ENCODE measurements at regions not wholly inside any gene's neighbourhood (a gene's known extent, or its start where the extent isn't known, plus 50 kb on each side); places are given as distances from the start of the nearest gene placed in this dataset.

DNA sequence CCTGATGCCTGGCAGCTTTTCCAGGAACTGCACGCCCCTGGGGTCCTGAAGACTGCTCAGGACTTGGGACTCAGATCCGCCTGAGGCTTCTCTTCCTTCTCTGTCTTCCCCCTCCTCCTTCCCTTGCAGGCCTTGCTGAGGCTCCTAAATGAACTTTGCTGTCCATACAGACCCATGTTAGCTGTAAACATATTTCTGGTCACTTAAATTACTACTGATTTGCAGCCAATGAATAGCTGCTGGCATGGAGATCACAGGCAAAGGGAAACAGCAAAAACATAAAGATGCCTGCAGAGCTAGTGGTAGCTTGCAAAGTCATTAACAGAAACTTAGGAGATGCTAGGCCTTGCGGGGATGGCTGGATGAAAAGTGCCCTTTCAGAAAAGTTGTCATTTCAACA lies 261.9 kb downstream of the GADD45G start:
- H3K79me2 ChIP-seq (replicated peaks; ENCODE audit: insufficient read depth), result no peaks in the 10 kb centered on the region
- H3K9me2 ChIP-seq (ENCODE audit: insufficient read depth), result no peaks in the 10 kb centered on the region
- no peaks in the 10 kb centered on the region for H3K4me1 ChIP-seq (ENCODE audit: insufficient read depth)
- H3F3A ChIP-seq (replicated peaks; ENCODE audit: low read depth), result no peaks in the 10 kb centered on the region
- no peak overlapping the region for H3K27ac ChIP-seq (ENCODE audit: low read depth)
- TF ChIP-seq STAT1 (IDR thresholded peaks at IDR 0.05; ENCODE audit: unreplicated experiment) (no peak), NANOG (IDR thresholded peaks at IDR 0.05; ENCODE audit: borderline replicate concordance) (no peak), EZH2 (IDR thresholded peaks at IDR 0.05; ENCODE audit: low read depth, unreplicated experiment) (no peak), ZNF114 (CRISPR knock-in tag; IDR thresholded peaks at IDR 0.05) (no peak), POLR2AphosphoS5 (IDR thresholded peaks at IDR 0.05; ENCODE audit: low read depth) (no peak), CREB1 (CRISPR knock-in tag; IDR thresholded peaks at IDR 0.05; ENCODE audit: low read depth) (no peak), JUNB (IDR thresholded peaks at IDR 0.05; ENCODE audit: unreplicated experiment) (no peak), EZH2phosphoT487 (IDR thresholded peaks at IDR 0.05; ENCODE audit: unreplicated experiment) (no peak), ZNF331 (CRISPR knock-in tag; IDR thresholded peaks at IDR 0.05; ENCODE audit: low read depth) (no peak)
- TF ChIP-seq, protein P1, sequence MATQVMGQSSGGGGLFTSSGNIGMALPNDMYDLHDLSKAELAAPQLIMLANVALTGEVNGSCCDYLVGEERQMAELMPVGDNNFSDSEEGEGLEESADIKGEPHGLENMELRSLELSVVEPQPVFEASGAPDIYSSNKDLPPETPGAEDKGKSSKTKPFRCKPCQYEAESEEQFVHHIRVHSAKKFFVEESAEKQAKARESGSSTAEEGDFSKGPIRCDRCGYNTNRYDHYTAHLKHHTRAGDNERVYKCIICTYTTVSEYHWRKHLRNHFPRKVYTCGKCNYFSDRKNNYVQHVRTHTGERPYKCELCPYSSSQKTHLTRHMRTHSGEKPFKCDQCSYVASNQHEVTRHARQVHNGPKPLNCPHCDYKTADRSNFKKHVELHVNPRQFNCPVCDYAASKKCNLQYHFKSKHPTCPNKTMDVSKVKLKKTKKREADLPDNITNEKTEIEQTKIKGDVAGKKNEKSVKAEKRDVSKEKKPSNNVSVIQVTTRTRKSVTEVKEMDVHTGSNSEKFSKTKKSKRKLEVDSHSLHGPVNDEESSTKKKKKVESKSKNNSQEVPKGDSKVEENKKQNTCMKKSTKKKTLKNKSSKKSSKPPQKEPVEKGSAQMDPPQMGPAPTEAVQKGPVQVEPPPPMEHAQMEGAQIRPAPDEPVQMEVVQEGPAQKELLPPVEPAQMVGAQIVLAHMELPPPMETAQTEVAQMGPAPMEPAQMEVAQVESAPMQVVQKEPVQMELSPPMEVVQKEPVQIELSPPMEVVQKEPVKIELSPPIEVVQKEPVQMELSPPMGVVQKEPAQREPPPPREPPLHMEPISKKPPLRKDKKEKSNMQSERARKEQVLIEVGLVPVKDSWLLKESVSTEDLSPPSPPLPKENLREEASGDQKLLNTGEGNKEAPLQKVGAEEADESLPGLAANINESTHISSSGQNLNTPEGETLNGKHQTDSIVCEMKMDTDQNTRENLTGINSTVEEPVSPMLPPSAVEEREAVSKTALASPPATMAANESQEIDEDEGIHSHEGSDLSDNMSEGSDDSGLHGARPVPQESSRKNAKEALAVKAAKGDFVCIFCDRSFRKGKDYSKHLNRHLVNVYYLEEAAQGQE (IDR thresholded peaks at IDR 0.05; ENCODE audit: unreplicated experiment), result no peak
- TF ChIP-seq, protein P2, sequence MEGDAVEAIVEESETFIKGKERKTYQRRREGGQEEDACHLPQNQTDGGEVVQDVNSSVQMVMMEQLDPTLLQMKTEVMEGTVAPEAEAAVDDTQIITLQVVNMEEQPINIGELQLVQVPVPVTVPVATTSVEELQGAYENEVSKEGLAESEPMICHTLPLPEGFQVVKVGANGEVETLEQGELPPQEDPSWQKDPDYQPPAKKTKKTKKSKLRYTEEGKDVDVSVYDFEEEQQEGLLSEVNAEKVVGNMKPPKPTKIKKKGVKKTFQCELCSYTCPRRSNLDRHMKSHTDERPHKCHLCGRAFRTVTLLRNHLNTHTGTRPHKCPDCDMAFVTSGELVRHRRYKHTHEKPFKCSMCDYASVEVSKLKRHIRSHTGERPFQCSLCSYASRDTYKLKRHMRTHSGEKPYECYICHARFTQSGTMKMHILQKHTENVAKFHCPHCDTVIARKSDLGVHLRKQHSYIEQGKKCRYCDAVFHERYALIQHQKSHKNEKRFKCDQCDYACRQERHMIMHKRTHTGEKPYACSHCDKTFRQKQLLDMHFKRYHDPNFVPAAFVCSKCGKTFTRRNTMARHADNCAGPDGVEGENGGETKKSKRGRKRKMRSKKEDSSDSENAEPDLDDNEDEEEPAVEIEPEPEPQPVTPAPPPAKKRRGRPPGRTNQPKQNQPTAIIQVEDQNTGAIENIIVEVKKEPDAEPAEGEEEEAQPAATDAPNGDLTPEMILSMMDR (conservative IDR thresholded peaks at IDR 0.05; ENCODE audit: low read depth in 2 of 2), result no peak
- TF ChIP-seq, protein P3, sequence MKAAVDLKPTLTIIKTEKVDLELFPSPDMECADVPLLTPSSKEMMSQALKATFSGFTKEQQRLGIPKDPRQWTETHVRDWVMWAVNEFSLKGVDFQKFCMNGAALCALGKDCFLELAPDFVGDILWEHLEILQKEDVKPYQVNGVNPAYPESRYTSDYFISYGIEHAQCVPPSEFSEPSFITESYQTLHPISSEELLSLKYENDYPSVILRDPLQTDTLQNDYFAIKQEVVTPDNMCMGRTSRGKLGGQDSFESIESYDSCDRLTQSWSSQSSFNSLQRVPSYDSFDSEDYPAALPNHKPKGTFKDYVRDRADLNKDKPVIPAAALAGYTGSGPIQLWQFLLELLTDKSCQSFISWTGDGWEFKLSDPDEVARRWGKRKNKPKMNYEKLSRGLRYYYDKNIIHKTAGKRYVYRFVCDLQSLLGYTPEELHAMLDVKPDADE (IDR thresholded peaks at IDR 0.05), result no peak
- TF ChIP-seq, protein P4, sequence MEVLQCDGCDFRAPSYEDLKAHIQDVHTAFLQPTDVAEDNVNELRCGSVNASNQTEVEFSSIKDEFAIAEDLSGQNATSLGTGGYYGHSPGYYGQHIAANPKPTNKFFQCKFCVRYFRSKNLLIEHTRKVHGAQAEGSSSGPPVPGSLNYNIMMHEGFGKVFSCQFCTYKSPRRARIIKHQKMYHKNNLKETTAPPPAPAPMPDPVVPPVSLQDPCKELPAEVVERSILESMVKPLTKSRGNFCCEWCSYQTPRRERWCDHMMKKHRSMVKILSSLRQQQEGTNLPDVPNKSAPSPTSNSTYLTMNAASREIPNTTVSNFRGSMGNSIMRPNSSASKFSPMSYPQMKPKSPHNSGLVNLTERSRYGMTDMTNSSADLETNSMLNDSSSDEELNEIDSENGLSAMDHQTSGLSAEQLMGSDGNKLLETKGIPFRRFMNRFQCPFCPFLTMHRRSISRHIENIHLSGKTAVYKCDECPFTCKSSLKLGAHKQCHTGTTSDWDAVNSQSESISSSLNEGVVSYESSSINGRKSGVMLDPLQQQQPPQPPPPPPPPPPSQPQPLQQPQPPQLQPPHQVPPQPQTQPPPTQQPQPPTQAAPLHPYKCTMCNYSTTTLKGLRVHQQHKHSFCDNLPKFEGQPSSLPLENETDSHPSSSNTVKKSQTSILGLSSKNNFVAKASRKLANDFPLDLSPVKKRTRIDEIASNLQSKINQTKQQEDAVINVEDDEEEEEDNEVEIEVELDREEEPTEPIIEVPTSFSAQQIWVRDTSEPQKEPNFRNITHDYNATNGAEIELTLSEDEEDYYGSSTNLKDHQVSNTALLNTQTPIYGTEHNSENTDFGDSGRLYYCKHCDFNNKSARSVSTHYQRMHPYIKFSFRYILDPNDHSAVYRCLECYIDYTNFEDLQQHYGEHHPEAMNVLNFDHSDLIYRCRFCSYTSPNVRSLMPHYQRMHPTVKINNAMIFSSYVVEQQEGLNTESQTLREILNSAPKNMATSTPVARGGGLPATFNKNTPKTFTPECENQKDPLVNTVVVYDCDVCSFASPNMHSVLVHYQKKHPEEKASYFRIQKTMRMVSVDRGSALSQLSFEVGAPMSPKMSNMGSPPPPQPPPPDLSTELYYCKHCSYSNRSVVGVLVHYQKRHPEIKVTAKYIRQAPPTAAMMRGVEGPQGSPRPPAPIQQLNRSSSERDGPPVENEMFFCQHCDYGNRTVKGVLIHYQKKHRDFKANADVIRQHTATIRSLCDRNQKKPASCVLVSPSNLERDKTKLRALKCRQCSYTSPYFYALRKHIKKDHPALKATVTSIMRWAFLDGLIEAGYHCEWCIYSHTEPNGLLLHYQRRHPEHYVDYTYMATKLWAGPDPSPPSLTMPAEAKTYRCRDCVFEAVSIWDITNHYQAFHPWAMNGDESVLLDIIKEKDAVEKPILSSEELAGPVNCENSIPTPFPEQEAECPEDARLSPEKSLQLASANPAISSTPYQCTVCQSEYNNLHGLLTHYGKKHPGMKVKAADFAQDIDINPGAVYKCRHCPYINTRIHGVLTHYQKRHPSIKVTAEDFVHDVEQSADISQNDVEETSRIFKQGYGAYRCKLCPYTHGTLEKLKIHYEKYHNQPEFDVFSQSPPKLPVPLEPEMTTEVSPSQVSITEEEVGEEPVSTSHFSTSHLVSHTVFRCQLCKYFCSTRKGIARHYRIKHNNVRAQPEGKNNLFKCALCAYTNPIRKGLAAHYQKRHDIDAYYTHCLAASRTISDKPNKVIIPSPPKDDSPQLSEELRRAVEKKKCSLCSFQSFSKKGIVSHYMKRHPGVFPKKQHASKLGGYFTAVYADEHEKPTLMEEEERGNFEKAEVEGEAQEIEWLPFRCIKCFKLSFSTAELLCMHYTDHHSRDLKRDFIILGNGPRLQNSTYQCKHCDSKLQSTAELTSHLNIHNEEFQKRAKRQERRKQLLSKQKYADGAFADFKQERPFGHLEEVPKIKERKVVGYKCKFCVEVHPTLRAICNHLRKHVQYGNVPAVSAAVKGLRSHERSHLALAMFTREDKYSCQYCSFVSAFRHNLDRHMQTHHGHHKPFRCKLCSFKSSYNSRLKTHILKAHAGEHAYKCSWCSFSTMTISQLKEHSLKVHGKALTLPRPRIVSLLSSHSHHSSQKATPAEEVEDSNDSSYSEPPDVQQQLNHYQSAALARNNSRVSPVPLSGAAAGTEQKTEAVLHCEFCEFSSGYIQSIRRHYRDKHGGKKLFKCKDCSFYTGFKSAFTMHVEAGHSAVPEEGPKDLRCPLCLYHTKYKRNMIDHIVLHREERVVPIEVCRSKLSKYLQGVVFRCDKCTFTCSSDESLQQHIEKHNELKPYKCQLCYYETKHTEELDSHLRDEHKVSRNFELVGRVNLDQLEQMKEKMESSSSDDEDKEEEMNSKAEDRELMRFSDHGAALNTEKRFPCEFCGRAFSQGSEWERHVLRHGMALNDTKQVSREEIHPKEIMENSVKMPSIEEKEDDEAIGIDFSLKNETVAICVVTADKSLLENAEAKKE (CRISPR knock-in tag; IDR thresholded peaks at IDR 0.05), result no peak
- Mint-ChIP-seq H3K27me3 (ENCODE audit: insufficient read depth, low read depth, poor library complexity) (peaks cover 13% of the 10 kb centered on the region), H3K27ac (no peak overlapping the region), H3K4me3 (no peak overlapping the region), H3K9me3 (no peaks in the 10 kb centered on the region), H3K4me1 (no peaks in the 10 kb centered on the region), H3K36me3 (ENCODE audit: low read depth) (no peaks in the 10 kb centered on the region)
- no peak for ATAC-seq
- DNase-seq (ENCODE audit: low spot score), result no peak
- no peaks in the 10 kb centered on the region for H4K20me1 ChIP-seq (replicated peaks; ENCODE audit: insufficient read depth)
- H3K4me2 ChIP-seq, result no peak overlapping the region
- no peak overlapping the region for H2AFZ ChIP-seq
- H3K27me3 ChIP-seq (ENCODE audit: insufficient read depth), result no peaks in the 10 kb centered on the region
- no peak overlapping the region for H3K4me3 ChIP-seq
- no peaks in the 10 kb centered on the region for H3K36me3 ChIP-seq (ENCODE audit: insufficient read depth)

Measured in GM23338 (cell line).